ENCODE measurements at regions not wholly inside any gene's neighbourhood (a gene's known extent, or its start where the extent isn't known, plus 50 kb on each side); places are given as distances from the start of the nearest gene placed in this dataset.
A peak's percentile ranks its signal among the peaks of the same experiment; 100 is the strongest.

GRCh38 chr2:8538531-8538930 is 143.3 kb upstream of the ID2 start:
- no peak overlapping the region for H3K4me3 ChIP-seq
- no peaks in the 10 kb centered on the region for H3K9me3 ChIP-seq (ENCODE audit: low read depth)
- H3K36me3 ChIP-seq = no peaks in the 10 kb centered on the region
- H3K4me1 ChIP-seq (ENCODE audit: low read depth) = peaks cover 75% of the 10 kb centered on the region
- H3K27ac ChIP-seq = no peak overlapping the region
- no peak for DNase-seq (ENCODE audit: low read depth in 1 of 2, low spot score in 1 of 2)
- H3K27me3 ChIP-seq = no peaks in the 10 kb centered on the region
- TF ChIP-seq, protein P1, sequence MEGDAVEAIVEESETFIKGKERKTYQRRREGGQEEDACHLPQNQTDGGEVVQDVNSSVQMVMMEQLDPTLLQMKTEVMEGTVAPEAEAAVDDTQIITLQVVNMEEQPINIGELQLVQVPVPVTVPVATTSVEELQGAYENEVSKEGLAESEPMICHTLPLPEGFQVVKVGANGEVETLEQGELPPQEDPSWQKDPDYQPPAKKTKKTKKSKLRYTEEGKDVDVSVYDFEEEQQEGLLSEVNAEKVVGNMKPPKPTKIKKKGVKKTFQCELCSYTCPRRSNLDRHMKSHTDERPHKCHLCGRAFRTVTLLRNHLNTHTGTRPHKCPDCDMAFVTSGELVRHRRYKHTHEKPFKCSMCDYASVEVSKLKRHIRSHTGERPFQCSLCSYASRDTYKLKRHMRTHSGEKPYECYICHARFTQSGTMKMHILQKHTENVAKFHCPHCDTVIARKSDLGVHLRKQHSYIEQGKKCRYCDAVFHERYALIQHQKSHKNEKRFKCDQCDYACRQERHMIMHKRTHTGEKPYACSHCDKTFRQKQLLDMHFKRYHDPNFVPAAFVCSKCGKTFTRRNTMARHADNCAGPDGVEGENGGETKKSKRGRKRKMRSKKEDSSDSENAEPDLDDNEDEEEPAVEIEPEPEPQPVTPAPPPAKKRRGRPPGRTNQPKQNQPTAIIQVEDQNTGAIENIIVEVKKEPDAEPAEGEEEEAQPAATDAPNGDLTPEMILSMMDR (IDR thresholded peaks at IDR 0.05; ENCODE audit: low read depth, low read length) = no peak

GRCh38 chr2:8538931-8539621 is 142.8 kb upstream of the ID2 start:
- Histone ChIP-seq H3K27ac (no peak overlapping the region), H3K4me1 (ENCODE audit: low read depth) (peaks cover 77% of the 10 kb centered on the region), H3K27me3 (no peaks in the 10 kb centered on the region), H3K36me3 (no peaks in the 10 kb centered on the region), H3K4me3 (no peak overlapping the region), H3K9me3 (ENCODE audit: low read depth) (no peaks in the 10 kb centered on the region)
- TF ChIP-seq, protein P1 (IDR thresholded peaks at IDR 0.05; ENCODE audit: low read depth, low read length) = no peak
- no peak for DNase-seq (ENCODE audit: low read depth in 1 of 2, low spot score in 1 of 2)

DNA sequence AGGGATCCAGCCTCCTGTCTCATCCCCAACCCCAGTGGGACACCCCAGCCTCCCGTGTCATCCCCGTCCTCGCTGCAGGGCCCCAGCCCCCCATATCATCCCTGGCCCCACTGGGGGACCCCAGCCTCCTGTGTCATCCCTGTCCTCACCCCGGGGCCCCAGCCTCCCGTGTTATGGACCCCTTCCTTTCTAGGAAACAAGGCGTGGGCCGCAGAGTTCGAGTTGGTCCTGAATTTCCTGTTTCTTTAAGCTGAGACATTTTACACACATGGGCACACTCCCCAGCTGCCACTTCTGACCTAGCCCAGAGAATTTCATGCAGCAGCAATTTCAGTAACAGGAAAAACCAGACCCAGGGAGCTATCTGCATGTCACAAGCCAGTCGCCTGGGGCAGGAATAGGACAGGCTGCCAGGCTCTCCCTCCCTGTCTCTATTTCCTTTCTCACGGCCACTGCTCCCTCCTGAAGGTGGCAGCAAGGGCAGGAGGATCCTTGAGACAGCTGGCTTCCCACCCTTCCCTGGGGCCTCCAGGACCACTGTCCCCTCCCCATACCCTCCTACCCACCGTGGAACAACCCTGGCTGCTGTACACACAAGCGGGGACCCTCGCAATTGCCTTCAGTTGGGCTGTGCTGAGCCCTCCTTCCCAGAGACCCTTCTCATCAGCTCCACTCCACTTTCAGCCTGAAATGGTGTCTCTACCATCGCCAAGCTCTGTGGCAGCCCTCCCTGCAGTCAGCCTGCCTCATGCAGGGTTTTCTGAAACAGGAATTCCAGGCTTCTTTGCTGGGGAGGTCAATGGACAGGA is 141.9 kb upstream of the ID2 start:
- H3K4me3 ChIP-seq = no peak overlapping the region
- H3K9me3 ChIP-seq (ENCODE audit: low read depth) = no peaks in the 10 kb centered on the region
- no peaks in the 10 kb centered on the region for H3K27me3 ChIP-seq
- no peak for DNase-seq (ENCODE audit: low read depth in 1 of 2, low spot score in 1 of 2)
- H3K36me3 ChIP-seq = no peaks in the 10 kb centered on the region
- TF ChIP-seq, protein P1 (IDR thresholded peaks at IDR 0.05; ENCODE audit: low read depth, low read length) = no peak
- peak overlapping the region; percentile 2 for H3K27ac ChIP-seq
- peaks cover 73% of the 10 kb centered on the region for H3K4me1 ChIP-seq (ENCODE audit: low read depth)

- Histone ChIP-seq H3K4me3 (no peak overlapping the region), H3K4me1 (ENCODE audit: low read depth) (peaks cover 71% of the 10 kb centered on the region), H3K27ac (no peak overlapping the region), H3K36me3 (no peaks in the 10 kb centered on the region), H3K9me3 (ENCODE audit: low read depth) (no peaks in the 10 kb centered on the region), H3K27me3 (no peaks in the 10 kb centered on the region)
- TF ChIP-seq, protein P1 (IDR thresholded peaks at IDR 0.05; ENCODE audit: low read depth, low read length) = no peak
- DNase-seq (ENCODE audit: low read depth in 1 of 2, low spot score in 1 of 2) = no peak
These were observed 141.3 kb upstream of the ID2 start for GRCh38 chr2:8540552-8541055.

DNA sequence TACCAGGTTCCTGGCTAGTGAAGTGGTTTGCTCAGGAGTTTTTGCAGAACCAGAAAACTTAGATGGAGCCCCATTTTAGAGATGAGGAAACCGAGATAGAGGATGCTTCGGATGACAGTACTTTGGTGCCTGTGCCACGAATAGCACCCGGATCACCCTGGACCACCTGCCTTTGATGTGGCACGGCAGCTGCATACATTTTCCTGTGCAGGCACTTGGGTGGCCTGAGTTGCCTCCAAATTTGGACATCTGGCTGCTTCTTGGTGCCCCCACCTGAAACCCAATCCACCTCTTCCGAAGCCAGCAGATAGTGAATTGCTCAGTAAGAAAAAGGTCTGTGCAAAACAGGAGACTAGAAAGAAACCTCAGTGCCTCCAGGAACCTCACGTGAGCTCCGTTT is 140.6 kb upstream of the ID2 start:
- peaks cover 67% of the 10 kb centered on the region for H3K4me1 ChIP-seq (ENCODE audit: low read depth)
- TF ChIP-seq, protein P1 (IDR thresholded peaks at IDR 0.05; ENCODE audit: low read depth, low read length) = no peak
- DNase-seq (ENCODE audit: low read depth in 1 of 2, low spot score in 1 of 2) = no peak
- H3K4me3 ChIP-seq = no peak overlapping the region
- no peak overlapping the region for H3K27ac ChIP-seq
- H3K36me3 ChIP-seq = no peaks in the 10 kb centered on the region
- no peaks in the 10 kb centered on the region for H3K9me3 ChIP-seq (ENCODE audit: low read depth)
- no peaks in the 10 kb centered on the region for H3K27me3 ChIP-seq
